GM19043 (cell line): ENCODE measurements at regions not wholly inside any gene's neighbourhood (a gene's known extent, or its start where the extent isn't known, plus 50 kb on each side); places are given as distances from the start of the nearest gene placed in this dataset.
"Not testable (repeated sequence)": the region's sequence is repeated elsewhere in the genome, so short reads cannot be mapped to it uniquely, and the experiment has no call there.

Experiments
- ATAC-seq: cut with Tn5 transposase; IDR thresholded peaks from one replicate; pipeline ENCODE4 v1.9.1; 2021; ENCODE audit warnings: low read depth; ENCODE audit not compliant: unreplicated experiment

DNA sequence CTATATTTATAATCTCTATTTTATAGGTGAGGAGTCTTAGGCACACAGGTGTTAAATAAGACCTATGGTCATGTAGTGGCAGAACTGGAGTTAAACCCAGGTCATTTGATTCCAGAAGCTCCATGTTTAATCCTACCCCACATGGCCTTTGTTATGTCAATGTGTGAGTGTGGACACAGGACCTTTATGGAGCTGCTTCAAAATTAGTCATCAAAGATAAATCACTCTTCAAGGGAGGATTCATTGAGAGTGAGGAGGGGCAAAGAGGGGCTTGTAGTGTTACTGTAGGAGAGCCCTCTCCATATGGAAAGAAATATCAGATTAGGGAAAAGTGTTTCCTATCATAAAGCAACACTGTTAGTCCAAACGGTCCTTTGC, 74.6 kb upstream of the ARRDC3 start:
- ATAC-seq: no peak

- no peak for ATAC-seq
These were observed 74.0 kb upstream of the ARRDC3 start for GRCh38 chr5:91456928-91457680.

GRCh38 chr5:91449083-91449482, 66.0 kb upstream of the ARRDC3 start:
- no peak for ATAC-seq

DNA sequence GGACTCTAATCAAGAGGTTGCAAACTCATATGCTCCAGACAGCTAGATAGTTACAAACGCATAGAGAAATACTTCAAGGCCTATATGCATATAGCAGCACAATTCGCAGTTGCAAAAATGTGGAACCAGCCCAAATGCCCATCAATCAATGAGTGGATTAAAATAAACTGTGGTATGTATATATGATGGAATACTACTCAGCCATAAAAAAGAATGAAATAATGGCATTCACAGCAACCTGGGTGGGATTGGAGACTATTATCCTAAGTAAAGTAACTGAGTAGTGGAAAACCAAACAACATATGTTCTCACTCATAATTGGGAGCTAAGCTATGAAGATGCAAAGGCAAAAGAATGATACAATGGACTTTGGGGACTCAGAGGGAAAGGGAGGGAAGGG, 65.0 kb upstream of the ARRDC3 start:
- not testable (repeated sequence) for ATAC-seq

DNA sequence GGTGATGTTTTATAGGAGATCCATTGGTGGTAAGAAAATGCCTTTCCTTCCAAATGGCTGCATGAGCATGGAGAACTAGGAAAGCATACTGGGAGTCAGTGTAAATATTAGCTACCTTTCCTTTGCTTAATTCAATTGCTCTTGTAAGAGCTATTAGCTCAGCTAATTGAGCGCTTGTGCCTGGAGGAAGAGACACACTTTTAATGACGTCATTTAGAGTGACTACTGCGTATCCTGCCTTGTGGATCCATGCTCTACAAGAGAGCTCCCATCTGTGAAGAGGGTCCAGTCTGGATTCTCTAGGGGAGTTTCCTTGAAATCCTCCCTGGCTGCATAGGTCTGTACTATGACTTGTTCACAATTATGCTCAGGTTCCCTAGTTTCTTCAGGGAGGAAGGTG, 63.8 kb upstream of the ARRDC3 start:
- ATAC-seq: not testable (repeated sequence)

- ATAC-seq: no peak
These were observed 60.8 kb upstream of the ARRDC3 start for GRCh38 chr5:91443761-91444467.

DNA sequence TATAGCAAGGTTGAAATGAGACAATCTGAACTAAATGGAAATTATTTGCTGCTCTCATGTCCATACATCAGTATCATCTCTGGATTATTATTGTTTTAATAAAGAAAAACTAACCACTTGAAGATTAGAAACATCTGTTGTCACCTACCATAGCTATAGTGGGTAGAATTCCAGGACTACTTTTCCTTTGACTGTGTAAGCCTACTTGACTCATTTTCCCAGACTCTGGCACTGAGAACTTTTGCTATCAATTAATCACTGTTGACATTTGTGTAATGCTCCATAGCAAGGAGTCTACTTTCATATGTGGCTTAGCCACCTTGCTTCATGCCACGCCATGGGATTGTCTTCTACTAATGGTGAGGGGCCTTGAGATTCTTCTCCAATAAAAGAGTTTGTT, 59.9 kb upstream of the ARRDC3 start:
- no peak for ATAC-seq

DNA sequence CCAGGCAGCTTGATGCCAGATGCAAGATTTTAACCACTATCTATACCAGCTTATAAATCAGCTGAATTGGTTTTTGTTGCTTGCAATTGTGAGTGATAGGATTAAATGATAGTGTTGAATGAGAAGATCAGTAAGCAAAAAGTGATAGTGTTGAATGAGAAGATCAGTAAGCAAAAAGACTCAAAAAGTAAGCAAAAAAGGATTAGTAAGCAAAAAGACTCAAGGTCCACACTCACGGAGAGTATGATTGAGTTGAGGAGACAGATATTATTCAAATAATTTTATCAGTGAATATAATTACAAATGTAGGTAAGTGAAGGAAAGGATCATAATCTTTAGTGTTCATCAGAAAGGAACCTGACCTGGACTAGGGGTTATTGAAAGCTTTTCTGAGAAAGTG, 58.0 kb upstream of the ARRDC3 start:
- ATAC-seq: no peak

DNA sequence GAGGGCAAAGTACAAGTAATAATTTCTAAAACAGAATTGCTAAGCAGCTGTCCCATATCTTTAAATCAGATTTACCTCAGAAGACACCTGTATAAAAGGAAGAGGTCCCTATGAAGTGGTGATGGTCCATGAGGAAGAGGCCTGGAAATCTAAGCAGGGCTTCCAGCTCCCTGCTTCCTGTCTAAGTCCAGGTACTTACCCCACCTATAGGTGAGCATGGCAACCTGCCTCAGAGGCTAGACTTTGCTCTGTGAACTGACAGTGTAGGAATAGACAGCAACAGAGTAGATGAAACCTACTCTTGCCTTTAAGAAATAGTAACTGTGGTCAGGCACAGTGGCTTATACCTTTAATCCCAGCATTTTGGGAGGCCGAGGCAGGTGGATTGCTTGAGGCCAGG, 55.8 kb upstream of the ARRDC3 start:
- no peak for ATAC-seq

DNA sequence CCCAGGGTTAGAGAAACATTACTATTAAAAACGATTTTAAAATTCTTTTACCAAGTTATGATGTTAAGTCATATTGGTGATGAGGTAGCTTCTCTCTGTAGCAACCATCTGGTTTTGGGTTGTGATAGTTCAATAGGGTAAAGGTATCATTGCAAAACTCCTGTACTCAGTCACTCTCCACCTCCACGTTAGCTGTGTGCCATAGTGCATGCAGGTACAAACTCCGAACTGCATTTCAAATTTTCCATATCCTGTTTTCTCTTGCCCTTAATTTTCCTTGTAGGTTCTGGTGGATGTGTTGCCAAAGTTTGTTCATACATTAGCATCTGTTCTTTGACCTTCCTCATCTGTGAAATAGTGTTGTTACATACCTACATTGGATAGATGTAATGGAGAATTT, 53.1 kb upstream of the ARRDC3 start:
- no peak for ATAC-seq

DNA sequence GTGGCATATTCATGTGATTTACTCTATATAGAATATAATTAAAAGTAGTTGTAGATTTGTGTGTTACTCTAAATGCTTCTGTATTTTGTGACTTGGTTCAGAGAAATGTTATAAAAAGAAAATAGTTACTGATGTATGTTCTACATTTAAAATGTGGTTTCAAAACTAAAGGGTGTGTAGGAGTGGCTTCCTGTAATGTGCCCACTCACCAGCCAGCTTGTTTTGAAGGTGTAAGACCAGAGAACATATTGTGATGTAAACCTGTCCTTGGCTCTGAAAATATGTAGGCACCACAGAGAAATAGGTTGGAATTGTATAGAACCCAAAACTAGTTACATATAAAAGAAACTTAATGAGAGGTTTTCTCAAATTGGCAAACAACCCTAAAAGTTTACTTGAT, 51.2 kb upstream of the ARRDC3 start:
- ATAC-seq: no peak

DNA sequence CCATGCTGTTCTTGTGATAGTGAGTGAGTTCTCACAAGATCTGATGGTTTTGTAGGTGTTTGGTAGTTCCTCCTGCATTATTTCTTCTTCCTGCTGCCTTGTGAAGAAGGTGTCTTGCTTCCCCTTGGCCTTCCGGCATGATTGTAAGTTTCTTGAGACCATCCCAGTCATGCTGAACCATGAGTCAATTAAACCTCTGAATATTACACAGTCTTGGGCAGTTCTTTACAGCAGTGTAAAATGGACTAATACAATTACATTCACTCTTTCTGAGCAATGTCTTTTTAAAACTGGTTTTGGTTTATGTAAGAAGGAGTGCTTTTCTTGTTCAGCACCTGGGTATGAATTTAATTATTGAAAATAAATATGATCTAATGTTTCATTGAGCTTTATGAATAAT, 50.7 kb upstream of the ARRDC3 start:
- ATAC-seq: no peak
